GM13977 (cell line): ENCODE measurements at regions not wholly inside any gene's neighbourhood (a gene's known extent, or its start where the extent isn't known, plus 50 kb on each side); places are given as distances from the start of the nearest gene placed in this dataset.
"Not testable (repeated sequence)": the region's sequence is repeated elsewhere in the genome, so short reads cannot be mapped to it uniquely, and the experiment has no call there.

Source experiments
- DNase-seq: peaks from one replicate; pipeline ENCODE4 v3.0.0; 2012; ENCODE audit warnings: low spot score
- in situ Hi-C: fragments of 300-500 bp; cut with MboI; formaldehyde crosslinking; loops from one replicate; pipeline ENCODE4 v1.12.0; 2022; ENCODE audit warnings: low sequenced_read_pairs, low pct_unique_long_range_greater_than_20kb, mixed read lengths, inconsistent platforms; ENCODE audit not compliant: unreplicated experiment
- TF ChIP-seq, protein P1 (sequence below): IDR thresholded peaks from 2 replicates; pipeline ENCODE4 v1.5.1; 2012; ENCODE audit warnings: mild to moderate bottlenecking, control low read depth; ENCODE audit not compliant: insufficient read depth; ENCODE audit errors: extremely low read depth, missing control alignments

GRCh38 chr5:26427281-26427680, 611.1 kb downstream of the CDH9 start:
- TF ChIP-seq, protein P1, sequence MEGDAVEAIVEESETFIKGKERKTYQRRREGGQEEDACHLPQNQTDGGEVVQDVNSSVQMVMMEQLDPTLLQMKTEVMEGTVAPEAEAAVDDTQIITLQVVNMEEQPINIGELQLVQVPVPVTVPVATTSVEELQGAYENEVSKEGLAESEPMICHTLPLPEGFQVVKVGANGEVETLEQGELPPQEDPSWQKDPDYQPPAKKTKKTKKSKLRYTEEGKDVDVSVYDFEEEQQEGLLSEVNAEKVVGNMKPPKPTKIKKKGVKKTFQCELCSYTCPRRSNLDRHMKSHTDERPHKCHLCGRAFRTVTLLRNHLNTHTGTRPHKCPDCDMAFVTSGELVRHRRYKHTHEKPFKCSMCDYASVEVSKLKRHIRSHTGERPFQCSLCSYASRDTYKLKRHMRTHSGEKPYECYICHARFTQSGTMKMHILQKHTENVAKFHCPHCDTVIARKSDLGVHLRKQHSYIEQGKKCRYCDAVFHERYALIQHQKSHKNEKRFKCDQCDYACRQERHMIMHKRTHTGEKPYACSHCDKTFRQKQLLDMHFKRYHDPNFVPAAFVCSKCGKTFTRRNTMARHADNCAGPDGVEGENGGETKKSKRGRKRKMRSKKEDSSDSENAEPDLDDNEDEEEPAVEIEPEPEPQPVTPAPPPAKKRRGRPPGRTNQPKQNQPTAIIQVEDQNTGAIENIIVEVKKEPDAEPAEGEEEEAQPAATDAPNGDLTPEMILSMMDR = no peak
- in situ Hi-C loops = no loop called here
- DNase-seq = no peak

DNA sequence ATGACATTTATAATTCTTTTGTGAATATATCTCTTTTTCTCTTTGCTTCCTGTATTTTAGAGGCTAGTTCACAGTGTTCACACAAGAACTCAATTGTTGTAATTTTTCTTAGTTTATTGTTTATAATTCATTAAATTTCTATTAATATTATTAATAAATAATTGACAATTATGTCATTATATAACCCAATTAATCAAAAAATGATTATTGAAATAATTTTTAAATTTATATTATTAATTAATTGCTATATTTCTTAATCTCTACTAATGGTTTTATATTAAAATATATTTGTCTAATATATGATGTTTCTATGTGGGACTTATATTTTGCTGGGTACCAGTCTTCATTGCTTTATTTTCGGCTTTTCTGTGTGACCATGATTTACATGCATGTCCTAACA, 618.4 kb downstream of the CDH9 start:
- DNase-seq = no peak
- in situ Hi-C loops = no loop called here
- TF ChIP-seq, protein P1 = no peak

DNA sequence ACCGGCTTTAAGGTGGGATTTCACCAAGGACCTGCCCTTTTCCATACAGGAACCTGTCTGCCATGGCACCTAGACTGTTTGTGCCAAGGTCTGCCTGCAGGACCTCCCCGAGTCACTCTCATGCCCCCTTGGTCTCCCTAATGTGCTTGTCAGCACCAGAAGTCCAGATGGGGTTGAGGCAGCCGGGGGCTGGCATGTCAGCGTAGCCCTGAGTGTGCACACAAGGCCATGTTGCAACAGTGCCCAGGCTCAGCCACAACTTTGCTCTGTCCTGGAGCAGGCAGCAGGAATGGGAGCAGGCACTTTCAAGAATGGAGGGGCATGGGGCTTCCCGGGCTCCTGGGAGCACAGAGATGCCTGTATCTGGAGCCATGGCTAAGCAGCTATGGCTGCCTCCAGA, 621.5 kb downstream of the CDH9 start:
- no peak for DNase-seq
- in situ Hi-C loops = no loop called here
- TF ChIP-seq, protein P1 = no peak

DNA sequence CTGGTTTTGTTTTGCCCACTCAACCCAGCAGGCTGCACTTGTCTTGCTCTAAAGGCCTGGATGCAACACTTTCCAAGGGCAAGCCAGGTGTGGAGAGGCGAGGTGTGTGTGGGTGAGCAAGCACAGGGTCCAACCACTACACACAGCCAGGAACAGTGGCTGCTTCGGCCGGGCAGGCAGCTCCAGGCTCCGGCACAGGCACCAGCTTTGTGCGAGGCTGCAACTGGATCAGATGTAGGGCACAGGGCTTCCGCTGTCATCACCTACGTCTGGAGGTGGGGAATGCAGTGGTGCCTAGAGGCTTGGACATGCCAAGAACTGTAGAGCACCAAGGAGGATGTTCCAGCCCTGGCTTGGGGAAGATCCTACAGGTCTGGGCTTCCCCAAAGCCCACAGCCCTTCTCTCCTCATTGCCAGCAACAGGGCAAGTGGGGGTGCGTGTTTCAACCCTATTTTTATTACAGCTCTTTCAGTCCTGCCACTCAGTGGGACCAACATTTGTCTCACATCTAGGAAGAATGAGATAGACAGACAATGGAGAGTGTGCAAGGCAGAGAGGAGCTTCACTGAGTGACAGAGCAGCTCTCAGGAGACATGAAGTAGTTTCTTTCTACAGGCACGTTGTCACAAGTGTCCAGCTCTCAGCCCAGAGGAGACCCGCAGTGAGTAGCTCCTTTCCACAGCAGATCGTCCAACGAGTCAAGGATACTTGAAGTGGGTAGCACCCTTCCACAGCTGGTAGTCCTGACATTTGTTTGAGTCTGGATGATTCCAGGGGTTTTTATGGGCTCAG, 622.2 kb downstream of the CDH9 start:
- no peak for DNase-seq
- TF ChIP-seq, protein P1 = no peak
- in situ Hi-C loops = no loop called here

- in situ Hi-C loops = no loop called here
- no peak for DNase-seq
- TF ChIP-seq, protein P1 = no peak
Measured at GRCh38 chr5:26390608-26391007, 647.8 kb downstream of the CDH9 start.

- in situ Hi-C loops = no loop called here
- TF ChIP-seq, protein P1 = no peak
- no peak for DNase-seq
Measured at GRCh38 chr5:26388976-26389375, 649.4 kb downstream of the CDH9 start.

GRCh38 chr5:26386532-26386931, 651.9 kb downstream of the CDH9 start:
- TF ChIP-seq, protein P1 = no peak

GRCh38 chr5:26364624-26365023, 673.8 kb downstream of the CDH9 start:
- in situ Hi-C loops, DNase-seq: not testable (repeated sequence)

More at GRCh38 chr5:26386532-26386931, 651.9 kb downstream of the CDH9 start:
- DNase-seq = no peak
- in situ Hi-C loops = no loop called here
